ENCODE measurements at regions not wholly inside any gene's neighbourhood (a gene's known extent, or its start where the extent isn't known, plus 50 kb on each side); places are given as distances from the start of the nearest gene placed in this dataset.

DNA sequence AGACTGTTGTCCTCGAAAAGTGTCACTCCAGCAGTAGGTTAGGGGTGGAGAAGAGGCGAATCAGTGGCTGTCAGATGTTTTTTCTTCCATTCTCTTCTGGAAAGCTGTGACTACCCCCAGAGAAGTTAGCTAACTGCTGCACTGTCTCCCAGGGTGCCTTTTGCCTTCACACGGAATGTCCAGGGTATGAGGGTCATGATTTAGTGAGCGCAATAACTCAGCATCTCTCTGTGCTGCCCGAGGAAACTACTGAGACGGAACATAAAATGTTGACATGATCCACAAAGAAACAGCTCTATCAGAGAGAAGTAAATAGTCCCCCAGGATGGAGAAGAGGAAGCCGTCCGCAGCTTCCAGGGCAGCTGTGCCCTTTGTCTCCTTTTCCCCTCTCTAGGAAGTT lies 254.0 kb upstream of the ARGLU1 start:
- Mint-ChIP-seq H3K27ac (no peak overlapping the region), H3K36me3 (ENCODE audit: insufficient read depth in 1 of 3, low read depth in 3 of 3) (peaks cover 0 to 4% (median 2%) of the 10 kb centered on the region in 3 experiments; a peak in 1 of 7 replicates), H3K4me1 (peaks cover 7 to 16% of the 10 kb centered on the region in 2 experiments; a peak in 3 of 4 replicates), H3K4me3 (no peak overlapping the region), H3K27me3 (ENCODE audit: low read depth) (no peaks in the 10 kb centered on the region), H3K9me3 (peaks cover 0 to 5% of the 10 kb centered on the region in 2 experiments; a peak in 1 of 5 replicates)
- WGBS (ENCODE audit: extremely low coverage, insufficient read length, low lambda C conversion rate), result no CpG with 5 or more reads among the region's 8 CpGs
- no peak overlapping the region for H2BK15ac ChIP-seq (ENCODE audit: low read depth, low read length)
- H4K5ac ChIP-seq (ENCODE audit: insufficient read length, low read depth, low read length), result no peak overlapping the region
- no peaks in the 10 kb centered on the region for H4K20me1 ChIP-seq (ENCODE audit: control insufficient read depth, insufficient read depth, insufficient read length)
- H3K4me1 ChIP-seq (ENCODE audit: insufficient read depth, low read length), result no peaks in the 10 kb centered on the region
- no peak overlapping the region for H3K14ac ChIP-seq (ENCODE audit: insufficient read depth, low read length)
- no peak overlapping the region for H4K8ac ChIP-seq (replicated peaks; ENCODE audit: insufficient read length, low read depth, low read length)
- no peak for DNase-seq
- no peaks in the 10 kb centered on the region for H3K9me3 ChIP-seq (ENCODE audit: control insufficient read depth, low read depth, low read length)
- no peaks in the 10 kb centered on the region for H3K23me2 ChIP-seq (ENCODE audit: insufficient read length, low read depth, low read length, poor library complexity, severe bottlenecking)
- no peak overlapping the region for H2BK120ac ChIP-seq (ENCODE audit: low read depth, low read length, poor library complexity, severe bottlenecking)
- TF ChIP-seq, protein P1, sequence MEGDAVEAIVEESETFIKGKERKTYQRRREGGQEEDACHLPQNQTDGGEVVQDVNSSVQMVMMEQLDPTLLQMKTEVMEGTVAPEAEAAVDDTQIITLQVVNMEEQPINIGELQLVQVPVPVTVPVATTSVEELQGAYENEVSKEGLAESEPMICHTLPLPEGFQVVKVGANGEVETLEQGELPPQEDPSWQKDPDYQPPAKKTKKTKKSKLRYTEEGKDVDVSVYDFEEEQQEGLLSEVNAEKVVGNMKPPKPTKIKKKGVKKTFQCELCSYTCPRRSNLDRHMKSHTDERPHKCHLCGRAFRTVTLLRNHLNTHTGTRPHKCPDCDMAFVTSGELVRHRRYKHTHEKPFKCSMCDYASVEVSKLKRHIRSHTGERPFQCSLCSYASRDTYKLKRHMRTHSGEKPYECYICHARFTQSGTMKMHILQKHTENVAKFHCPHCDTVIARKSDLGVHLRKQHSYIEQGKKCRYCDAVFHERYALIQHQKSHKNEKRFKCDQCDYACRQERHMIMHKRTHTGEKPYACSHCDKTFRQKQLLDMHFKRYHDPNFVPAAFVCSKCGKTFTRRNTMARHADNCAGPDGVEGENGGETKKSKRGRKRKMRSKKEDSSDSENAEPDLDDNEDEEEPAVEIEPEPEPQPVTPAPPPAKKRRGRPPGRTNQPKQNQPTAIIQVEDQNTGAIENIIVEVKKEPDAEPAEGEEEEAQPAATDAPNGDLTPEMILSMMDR (conservative IDR thresholded peaks at IDR 0.05), result no peak
- H3K27me3 ChIP-seq (ENCODE audit: insufficient read depth, low read length), result no peaks in the 10 kb centered on the region
- H4K91ac ChIP-seq (ENCODE audit: insufficient read length, low read depth, low read length), result no peak overlapping the region
- H3K4me2 ChIP-seq (ENCODE audit: insufficient read depth, insufficient read length, low read length), result no peak overlapping the region
- H3K56ac ChIP-seq (ENCODE audit: insufficient read length, low read depth, low read length), result no peak overlapping the region
- no peak overlapping the region for H3T11ph ChIP-seq (ENCODE audit: low read length)
- H2BK20ac ChIP-seq (ENCODE audit: low read depth, low read length, poor library complexity, severe bottlenecking), result no peak overlapping the region
- no peak overlapping the region for H3K4ac ChIP-seq (ENCODE audit: low read depth, low read length)
- H3K79me1 ChIP-seq (ENCODE audit: insufficient read depth, low read depth, low read length, poor library complexity, severe bottlenecking), result no peaks in the 10 kb centered on the region
- no peak overlapping the region for H3K23ac ChIP-seq (ENCODE audit: insufficient read length, low read depth, low read length)
- H3K27ac ChIP-seq (ENCODE audit: insufficient read length, low read depth, low read length), result no peak overlapping the region
- H3K9ac ChIP-seq (ENCODE audit: extremely low read depth, insufficient read length, low read length), result no peak overlapping the region
- no peak overlapping the region for H2BK12ac ChIP-seq (ENCODE audit: insufficient read length, low read depth, low read length)
- no peaks in the 10 kb centered on the region for H3K79me2 ChIP-seq (ENCODE audit: insufficient read depth, low read length)
- H2AK5ac ChIP-seq (ENCODE audit: insufficient read length, low read length), result no peak overlapping the region
- H2AFZ ChIP-seq (ENCODE audit: low read length), result no peak overlapping the region
- no peak overlapping the region for H2BK5ac ChIP-seq (ENCODE audit: insufficient read length, low read length)
- H3K18ac ChIP-seq (ENCODE audit: insufficient read length, low read depth, low read length), result no peak overlapping the region

All from H9 (cell line).